ENCODE measurements at regions not wholly inside any gene's neighbourhood (a gene's known extent, or its start where the extent isn't known, plus 50 kb on each side); places are given as distances from the start of the nearest gene placed in this dataset.
"Not testable (repeated sequence)": the region's sequence is repeated elsewhere in the genome, so short reads cannot be mapped to it uniquely, and the experiment has no call there.

- DNase-seq: no peak
Observed at GRCh38 chr21:38115870-38116269, 140.9 kb upstream of the KCNJ15 start.

DNA sequence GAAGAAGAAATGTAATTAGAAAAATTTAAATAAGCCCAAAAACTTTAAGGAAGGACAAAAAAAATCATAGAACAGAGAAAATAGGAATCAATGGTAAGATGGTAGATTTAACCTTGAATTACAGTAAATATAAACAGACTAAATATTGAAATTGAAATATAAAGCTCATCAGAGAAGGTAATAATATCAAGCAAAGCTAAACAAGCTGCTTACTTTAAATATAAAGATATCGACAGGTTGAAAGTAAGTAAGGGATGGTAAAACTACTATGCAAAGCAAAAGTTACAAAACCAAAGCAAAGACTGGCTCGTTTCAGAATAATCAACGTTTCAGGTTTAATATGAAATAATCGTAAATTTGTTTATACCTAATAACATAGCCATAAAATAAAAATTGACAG lies 137.0 kb upstream of the KCNJ15 start:
- DNase-seq: no peak

DNA sequence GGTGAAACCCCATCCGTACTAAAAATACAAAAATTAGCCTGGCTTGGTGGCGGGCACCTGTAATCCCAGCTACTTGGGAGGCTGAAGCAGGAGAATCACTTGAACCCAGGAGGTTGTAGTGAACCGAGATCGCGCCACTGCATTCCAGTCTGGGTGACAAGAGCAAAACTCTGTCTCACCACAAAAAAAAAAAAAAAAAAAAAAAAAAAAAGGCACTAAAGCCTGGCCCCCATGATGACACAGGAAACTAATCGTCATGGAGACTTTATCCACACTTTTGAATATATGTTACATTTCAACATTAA lies 136.2 kb upstream of the KCNJ15 start:
- DNase-seq: not testable (repeated sequence)

DNA sequence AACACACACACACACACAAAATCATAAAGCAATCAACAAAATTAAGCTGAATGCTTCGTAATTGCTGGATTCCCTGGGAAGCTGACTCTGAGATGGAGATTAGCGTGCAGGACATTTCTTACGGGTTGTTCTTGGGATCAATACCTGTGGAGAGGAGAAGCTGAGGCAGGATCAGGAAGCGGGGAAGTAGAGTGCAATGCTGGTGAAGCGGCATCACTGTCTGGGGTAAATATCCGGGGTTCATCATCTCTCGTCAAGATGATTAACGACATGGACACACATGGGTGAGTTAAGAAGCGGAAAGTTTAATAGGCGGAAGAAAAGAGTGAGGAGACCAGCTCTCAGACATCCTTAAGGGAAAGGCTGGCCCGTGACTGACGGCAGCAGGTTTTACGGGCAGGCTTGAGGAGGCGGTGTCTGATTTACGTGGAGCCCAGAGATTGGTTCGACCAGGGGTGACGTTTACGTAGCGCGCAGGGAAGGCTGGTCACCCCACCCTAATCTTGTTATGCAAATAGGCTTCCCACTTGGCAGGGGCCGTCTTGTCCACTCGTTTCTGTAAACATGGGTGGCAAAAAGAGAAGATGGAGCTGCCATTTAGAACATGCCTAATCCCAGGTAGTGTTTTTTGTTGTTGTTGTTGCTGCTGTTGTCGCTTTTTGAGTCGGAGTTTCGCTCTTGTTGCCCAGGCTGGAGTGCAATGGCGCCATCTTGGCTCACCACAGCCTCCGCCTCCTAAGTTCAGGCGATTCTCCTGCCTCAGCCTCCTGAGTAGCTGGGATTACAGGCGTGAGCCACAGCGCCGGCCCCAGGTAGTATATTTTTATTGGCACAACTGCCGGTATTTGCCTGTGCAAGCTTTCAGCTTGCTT lies 135.6 kb upstream of the KCNJ15 start:
- no peak for DNase-seq

GRCh38 chr21:38121888-38122720 lies 134.7 kb upstream of the KCNJ15 start:
- DNase-seq: no peak

DNA sequence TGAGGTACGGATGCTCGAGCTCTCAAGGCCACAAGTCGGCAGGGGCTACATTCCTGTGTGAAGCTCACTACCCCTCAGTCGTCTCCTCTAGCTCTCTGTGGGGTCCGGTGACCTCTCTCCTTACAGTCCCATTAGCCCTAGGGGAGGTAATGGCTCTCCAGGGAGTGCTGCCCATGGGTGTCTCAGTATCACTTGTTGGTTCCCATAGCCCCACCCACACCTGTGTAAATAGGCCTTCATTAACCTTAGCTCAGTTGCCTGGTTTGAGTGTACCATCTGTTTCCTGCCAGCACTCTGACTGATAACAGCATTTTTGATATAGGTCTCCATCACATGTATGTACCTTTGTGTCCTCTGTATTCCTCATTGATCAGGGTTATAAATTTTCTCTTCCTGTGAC lies 133.2 kb upstream of the KCNJ15 start:
- no peak for DNase-seq

- peak; percentile 63 to 84 for DNase-seq
Observed at GRCh38 chr21:38126666-38127303, 130.0 kb upstream of the KCNJ15 start.

DNA sequence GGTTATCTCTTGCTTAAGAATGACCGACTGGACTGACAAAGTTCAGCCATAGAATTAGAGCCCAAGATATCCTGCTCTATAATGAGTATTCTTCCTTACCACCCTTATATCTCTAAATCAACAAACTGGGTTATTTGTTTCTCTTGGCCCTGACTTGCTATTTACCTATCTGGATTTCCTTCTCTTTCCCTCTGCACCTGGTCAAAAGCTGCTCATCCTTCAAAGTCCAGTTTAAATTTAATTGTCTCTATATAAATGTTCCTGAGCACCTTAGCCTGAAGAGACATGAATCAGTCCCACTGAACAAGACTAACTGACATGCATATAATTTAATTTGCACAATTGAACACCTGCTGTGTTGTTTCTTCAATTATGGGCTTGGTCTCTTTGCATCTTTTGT lies 127.1 kb upstream of the KCNJ15 start:
- no peak for DNase-seq

DNA sequence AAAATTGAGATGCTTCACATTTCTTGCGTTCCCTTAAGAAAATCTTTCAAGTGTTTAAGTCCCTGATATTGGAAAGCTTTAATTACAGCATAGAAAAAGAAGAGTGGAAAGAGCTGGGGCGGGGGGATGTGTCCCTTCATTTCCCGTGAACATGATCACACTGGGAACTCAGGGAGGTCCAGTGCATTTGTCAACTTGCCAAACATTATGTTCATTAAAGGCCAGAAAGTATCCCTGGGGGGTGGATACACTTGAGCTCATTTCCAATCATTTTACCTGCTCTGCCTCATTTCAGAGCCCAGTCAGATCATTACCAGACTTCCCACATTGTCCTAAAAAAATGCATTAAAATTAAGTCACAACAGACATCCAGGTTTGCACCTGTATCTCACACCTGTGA lies 123.6 kb upstream of the KCNJ15 start:
- DNase-seq: no peak

GRCh38 chr21:38134084-38134873 lies 122.5 kb upstream of the KCNJ15 start:
- no peak for DNase-seq

DNA sequence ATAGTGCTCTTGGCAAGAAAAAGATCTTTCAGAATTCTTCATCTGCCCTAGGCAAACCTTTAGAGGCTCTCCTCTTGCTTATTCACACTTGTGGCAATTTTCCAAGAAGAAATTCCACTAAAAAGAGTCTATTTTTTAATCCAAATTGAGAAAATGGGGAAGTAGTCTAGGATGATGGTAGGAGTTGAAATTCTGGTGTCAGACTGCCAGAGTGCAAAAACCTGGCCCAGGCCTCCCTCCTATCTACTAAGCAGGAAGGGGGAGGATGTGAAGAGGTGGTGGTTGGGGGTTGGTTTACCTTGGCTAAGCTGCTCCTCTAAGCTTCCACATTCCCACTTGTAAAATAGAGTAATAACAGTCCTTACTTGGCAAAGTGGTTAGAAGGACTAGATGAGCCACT lies 120.6 kb upstream of the KCNJ15 start:
- no peak for DNase-seq

GRCh38 chr21:38139380-38140168 lies 117.2 kb upstream of the KCNJ15 start:
- no peak for DNase-seq

- DNase-seq: peak; percentile 38 to 86
Observed at GRCh38 chr21:38140207-38140903, 116.4 kb upstream of the KCNJ15 start.

- DNase-seq: no peak
Observed at GRCh38 chr21:38142224-38142623, 114.6 kb upstream of the KCNJ15 start.

DNA sequence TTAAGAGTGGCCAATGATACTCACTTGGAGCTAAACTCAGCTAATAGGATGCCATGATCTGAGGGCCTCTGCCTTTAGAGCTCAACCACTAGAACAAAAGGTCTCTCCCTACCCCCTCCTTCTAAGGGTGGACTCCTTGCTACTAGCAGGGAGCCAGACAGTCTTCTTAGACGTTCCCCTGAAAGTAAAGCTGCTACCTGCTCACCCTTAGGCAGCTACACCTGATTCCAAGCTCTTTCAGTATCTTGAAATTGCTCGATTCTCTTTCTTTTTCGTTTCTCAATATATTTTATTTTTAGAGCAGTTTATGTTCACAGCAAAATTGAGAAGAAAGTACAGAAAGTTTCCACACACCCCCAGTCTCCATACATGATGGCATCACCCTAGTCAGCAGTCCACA lies 112.6 kb upstream of the KCNJ15 start:
- DNase-seq: no peak

DNA sequence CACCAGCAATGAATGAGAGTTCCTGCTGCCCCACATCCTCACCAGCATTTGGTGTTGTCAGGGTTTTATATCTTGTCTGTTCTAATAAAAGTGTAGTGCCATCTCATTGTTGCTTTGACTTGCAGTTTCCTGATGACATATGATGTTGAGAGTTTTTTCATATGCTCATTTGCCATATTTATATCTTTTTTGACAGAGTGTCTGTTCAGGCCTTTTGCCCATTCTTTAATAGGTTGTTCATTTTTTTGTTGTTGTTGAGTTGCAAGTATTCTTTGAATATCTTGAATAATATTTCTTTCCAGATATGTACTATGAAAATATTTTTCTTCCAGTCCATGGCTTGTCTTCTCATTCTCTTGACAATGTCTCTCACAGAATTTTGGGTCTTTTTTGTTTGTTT lies 111.7 kb upstream of the KCNJ15 start:
- no peak for DNase-seq

- peak; percentile 23 to 63 for DNase-seq
Observed at GRCh38 chr21:38147391-38147790, 109.4 kb upstream of the KCNJ15 start.

- DNase-seq: peak; percentile 84 to 87
Observed at GRCh38 chr21:38148046-38148445, 108.7 kb upstream of the KCNJ15 start.

GRCh38 chr21:38151021-38151645 lies 105.7 kb upstream of the KCNJ15 start:
- no peak for DNase-seq

DNA sequence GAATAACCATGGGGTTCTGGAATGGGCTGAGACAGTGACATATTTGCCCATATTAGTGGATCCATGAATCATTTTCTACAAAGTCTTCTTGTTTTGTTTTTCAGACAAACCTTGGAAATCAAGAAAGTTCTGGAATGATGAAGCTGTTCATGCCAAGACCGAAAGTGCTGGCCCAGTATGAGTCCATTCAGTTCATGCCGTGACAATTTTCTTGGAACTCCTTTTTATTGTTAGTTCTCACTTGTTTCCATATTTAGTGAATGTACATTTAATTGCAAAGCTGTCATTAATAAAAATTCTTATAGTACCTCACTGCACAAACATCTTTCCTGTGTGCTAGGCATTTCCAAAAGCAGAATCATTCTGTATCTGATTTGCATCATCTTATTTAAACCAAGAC lies 100.6 kb upstream of the KCNJ15 start:
- DNase-seq: no peak

- DNase-seq: peak; percentile 39 to 83
Observed at GRCh38 chr21:38159355-38159754, 97.4 kb upstream of the KCNJ15 start.

Data from NCI-H524 (cell line).